NT2/D1 (cell line): ENCODE measurements at regions not wholly inside any gene's neighbourhood (a gene's known extent, or its start where the extent isn't known, plus 50 kb on each side); places are given as distances from the start of the nearest gene placed in this dataset.

ENCODE experiments used
- DNase-seq: peaks from one replicate; pipeline ENCODE4 v3.0.0-alpha.2; 2011; ENCODE audit warnings: low read depth, low spot score
- H3K27me3 ChIP-seq: 2 replicates; pipeline ENCODE4 v1.6.0; 2011; ENCODE audit warnings: mild to moderate bottlenecking; ENCODE audit not compliant: insufficient read length, insufficient read depth
- H3K36me3 ChIP-seq: 2 replicates; pipeline ENCODE4 v1.6.1; 2011; ENCODE audit warnings: mild to moderate bottlenecking, low read length, mixed read lengths; ENCODE audit not compliant: insufficient read depth, insufficient read length
- H3K4me1 ChIP-seq: 2 replicates; pipeline ENCODE4 v1.5.1; 2011; ENCODE audit not compliant: insufficient read depth, insufficient read length
- H3K4me3 ChIP-seq: 2 replicates; pipeline ENCODE4 v1.5.1; 2011; ENCODE audit warnings: low read depth; ENCODE audit not compliant: insufficient read length
- H3K9ac ChIP-seq: 2 replicates; pipeline ENCODE4 v1.6.0; 2011; ENCODE audit warnings: low read depth; ENCODE audit not compliant: insufficient read length
- H3K9me3 ChIP-seq: 2 replicates; pipeline ENCODE4 v1.5.1; 2011; ENCODE audit warnings: mild to moderate bottlenecking, low read length; ENCODE audit not compliant: insufficient read depth
- SUZ12 ChIP-seq: IDR thresholded peaks from 2 replicates; pipeline ENCODE4 v1.6.1; 2011; ENCODE audit not compliant: insufficient read length, insufficient read depth; ENCODE audit errors: extremely low read depth
- YY1 ChIP-seq: IDR thresholded peaks from 2 replicates; pipeline ENCODE4 v1.6.1; 2011; ENCODE audit not compliant: insufficient read length, insufficient read depth
- ZNF274 ChIP-seq: IDR thresholded peaks from 2 replicates; pipeline ENCODE4 v1.6.1; 2011; ENCODE audit warnings: mild to moderate bottlenecking, low read depth, low read length

DNA sequence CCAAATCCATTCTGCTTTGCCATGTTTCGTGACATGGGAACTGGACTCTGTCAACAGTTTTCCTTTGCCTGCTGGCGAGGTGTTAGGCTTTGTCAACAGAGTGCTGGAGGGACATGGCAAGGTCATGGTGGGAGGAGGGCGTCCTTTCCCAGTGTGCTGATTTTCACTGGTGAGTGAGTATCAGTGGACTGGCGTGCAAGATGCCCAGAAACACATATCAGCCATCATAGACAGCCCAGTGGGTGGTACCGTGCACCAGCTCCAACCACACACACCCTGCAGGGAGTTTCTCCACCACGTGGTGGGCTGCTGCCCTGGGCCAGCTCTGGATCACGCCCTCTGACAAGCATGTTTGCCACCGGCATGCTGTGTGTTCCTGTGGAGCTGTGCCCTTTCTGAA lies 50.0 kb upstream of the ABL1 start:
- Histone ChIP-seq H3K4me3 (no peak overlapping the region), H3K9me3 (peaks cover 13% of the 10 kb centered on the region), H3K27me3 (no peaks in the 10 kb centered on the region), H3K9ac (no peak overlapping the region), H3K4me1 (no peaks in the 10 kb centered on the region), H3K36me3 (no peaks in the 10 kb centered on the region)
- TF ChIP-seq YY1 (no peak), SUZ12 (no peak), ZNF274 (no peak)
- no peak for DNase-seq
